H9 (cell line): ENCODE measurements at regions not wholly inside any gene's neighbourhood (a gene's known extent, or its start where the extent isn't known, plus 50 kb on each side); places are given as distances from the start of the nearest gene placed in this dataset.

Experiments
- DNase-seq: peaks from one replicate; pipeline ENCODE4 v3.0.0-alpha.2; 2017
- H2AFZ ChIP-seq: one replicate; pipeline ENCODE4 v1.6.1; 2013; ENCODE audit warnings: mild to moderate bottlenecking, low read length, control low read depth, moderate library complexity
- H2AK5ac ChIP-seq: 2 replicates; pipeline ENCODE4 v1.6.1; 2013; ENCODE audit warnings: low read length, control low read depth, mixed read lengths; ENCODE audit not compliant: insufficient read length
- H2BK120ac ChIP-seq: one replicate; pipeline ENCODE4 v1.6.1; 2013; ENCODE audit warnings: low read depth, mild to moderate bottlenecking, low read length, control low read depth, inconsistent platforms; ENCODE audit not compliant: poor library complexity, severe bottlenecking
- H2BK12ac ChIP-seq: 2 replicates; pipeline ENCODE4 v1.6.1; 2013; ENCODE audit warnings: low read length, control low read depth, mixed read lengths, low read depth; ENCODE audit not compliant: insufficient read length
- H2BK15ac ChIP-seq: 2 replicates; pipeline ENCODE4 v1.6.1; 2013; ENCODE audit warnings: low read depth, low read length, control low read depth
- H2BK20ac ChIP-seq: one replicate; pipeline ENCODE4 v1.6.1; 2013; ENCODE audit warnings: low read depth, mild to moderate bottlenecking, low read length, control low read depth, inconsistent platforms; ENCODE audit not compliant: poor library complexity, severe bottlenecking
- H2BK5ac ChIP-seq: 2 replicates; pipeline ENCODE4 v1.6.1; 2013; ENCODE audit warnings: low read length, control low read depth, mixed read lengths; ENCODE audit not compliant: insufficient read length
- H3K14ac ChIP-seq: 2 replicates; pipeline ENCODE4 v1.6.1; 2013; ENCODE audit warnings: low read length, control low read depth; ENCODE audit not compliant: insufficient read depth
- H3K18ac ChIP-seq: 2 replicates; pipeline ENCODE4 v1.6.1; 2013; ENCODE audit warnings: low read depth, mild to moderate bottlenecking, mixed read lengths, low read length, control low read depth; ENCODE audit not compliant: insufficient read length
- H3K23ac ChIP-seq: 2 replicates; pipeline ENCODE4 v1.6.1; 2013; ENCODE audit warnings: low read length, control low read depth, mixed read lengths, low read depth; ENCODE audit not compliant: insufficient read length
- H3K23me2 ChIP-seq: 2 replicates; pipeline ENCODE4 v1.6.1; 2013; ENCODE audit warnings: low read depth, mild to moderate bottlenecking, mixed read lengths, low read length, control low read depth; ENCODE audit not compliant: insufficient read length, poor library complexity, severe bottlenecking
- H3K27ac ChIP-seq: 2 replicates; pipeline ENCODE4 v1.5.1; 2013; ENCODE audit warnings: low read length, control low read depth, mixed read lengths, low read depth; ENCODE audit not compliant: insufficient read length
- H3K27me3 ChIP-seq: 2 replicates; pipeline ENCODE4 v1.6.1; 2013; ENCODE audit warnings: low read length, control low read depth, inconsistent platforms; ENCODE audit not compliant: insufficient read depth
- H3K4ac ChIP-seq: 2 replicates; pipeline ENCODE4 v1.6.1; 2013; ENCODE audit warnings: low read depth, mild to moderate bottlenecking, control low read depth, inconsistent platforms, low read length, moderate library complexity
- H3K4me1 ChIP-seq: 2 replicates; pipeline ENCODE4 v1.6.1; 2013; ENCODE audit warnings: low read length, control low read depth, inconsistent platforms; ENCODE audit not compliant: insufficient read depth
- H3K4me2 ChIP-seq: 2 replicates; pipeline ENCODE4 v1.6.1; 2013; ENCODE audit warnings: low read length, control low read depth, mixed read lengths; ENCODE audit not compliant: insufficient read length, insufficient read depth
- H3K56ac ChIP-seq: 2 replicates; pipeline ENCODE4 v1.6.1; 2013; ENCODE audit warnings: low read depth, mild to moderate bottlenecking, mixed read lengths, low read length, control low read depth; ENCODE audit not compliant: insufficient read length
- H3K79me1 ChIP-seq: 2 replicates; pipeline ENCODE4 v1.6.1; 2013; ENCODE audit warnings: low read depth, mild to moderate bottlenecking, moderate library complexity, low read length, control low read depth, inconsistent platforms; ENCODE audit not compliant: insufficient read depth, poor library complexity, severe bottlenecking
- H3K79me2 ChIP-seq: 2 replicates; pipeline ENCODE4 v1.6.1; 2013; ENCODE audit warnings: low read length, control low read depth, inconsistent platforms; ENCODE audit not compliant: insufficient read depth
- H3K9ac ChIP-seq: 2 replicates; pipeline ENCODE4 v1.6.1; 2013; ENCODE audit warnings: low read length, control low read depth, mixed read lengths; ENCODE audit not compliant: insufficient read length; ENCODE audit errors: extremely low read depth
- H3K9me3 ChIP-seq: one replicate; pipeline ENCODE4 v1.6.1; 2013; ENCODE audit warnings: low read depth, low read length, inconsistent platforms; ENCODE audit not compliant: control insufficient read depth
- H3T11ph ChIP-seq: one replicate; pipeline ENCODE4 v1.6.1; 2013; ENCODE audit warnings: mild to moderate bottlenecking, low read length, control low read depth, inconsistent platforms
- H4K20me1 ChIP-seq: one replicate; pipeline ENCODE4 v1.6.1; 2013; ENCODE audit not compliant: control insufficient read depth, insufficient read length, insufficient read depth
- H4K5ac ChIP-seq: 2 replicates; pipeline ENCODE4 v1.6.1; 2013; ENCODE audit warnings: low read depth, mild to moderate bottlenecking, mixed read lengths, low read length, control low read depth; ENCODE audit not compliant: insufficient read length
- H4K8ac ChIP-seq: replicated peaks from 2 replicates; pipeline ENCODE4 v1.6.1; 2013; ENCODE audit warnings: low read length, control low read depth, mixed read lengths, low read depth; ENCODE audit not compliant: insufficient read length
- H4K91ac ChIP-seq: 2 replicates; pipeline ENCODE4 v1.6.1; 2013; ENCODE audit warnings: low read depth, mild to moderate bottlenecking, moderate library complexity, mixed read lengths, low read length, control low read depth; ENCODE audit not compliant: insufficient read length
- H3K27ac Mint-ChIP-seq, 3 experiments: 2 replicates in 2 of 3; 3 replicates in 1 of 3; pipeline ENCODE4 v1.8.0; 2020 to 2021; ENCODE audit warnings: mixed read lengths in 3 of 3, mild to moderate bottlenecking in 1 of 3, moderate library complexity in 1 of 3
- H3K27me3 Mint-ChIP-seq: 2 replicates; pipeline ENCODE4 v1.8.0; 2021; ENCODE audit warnings: low read depth, mild to moderate bottlenecking, moderate library complexity, mixed read lengths
- H3K36me3 Mint-ChIP-seq, 3 experiments: 2 replicates in 2 of 3; 3 replicates in 1 of 3; pipeline ENCODE4 v1.8.0; 2020 to 2021; ENCODE audit warnings: low read depth in 3 of 3, mixed read lengths in 3 of 3; ENCODE audit not compliant: insufficient read depth in 1 of 3
- H3K4me1 Mint-ChIP-seq, 2 experiments: 2 replicates each; pipeline ENCODE4 v1.8.0; 2020; ENCODE audit warnings: mixed read lengths in 2 of 2
- H3K4me3 Mint-ChIP-seq, 2 experiments: 2 replicates in 1 of 2; 3 replicates in 1 of 2; pipeline ENCODE4 v1.8.0; 2020 to 2021; ENCODE audit warnings: mild to moderate bottlenecking in 2 of 2, mixed read lengths in 2 of 2, moderate library complexity in 1 of 2
- H3K9me3 Mint-ChIP-seq, 2 experiments: 2 replicates in 1 of 2; 3 replicates in 1 of 2; pipeline ENCODE4 v1.8.0; 2020; ENCODE audit warnings: mild to moderate bottlenecking in 2 of 2, mixed read lengths in 2 of 2, moderate library complexity in 1 of 2
- WGBS: extraction: QIAGEN DNeasy Blood & Tissue Kit; methylation state at CpG from one replicate; pipeline ENCODE4 v1.1.7; 2013; ENCODE audit warnings: missing lambda C conversion rate, low lambda C conversion rate, mixed read lengths; ENCODE audit not compliant: insufficient read length; ENCODE audit errors: extremely low coverage; 5-methylcytosine and 5-hydroxymethylcytosine counted together
- TF ChIP-seq, protein P1 (sequence below): fragments of 200-600 bp; sonication (generic); conservative IDR thresholded peaks from 3 replicates; pipeline ENCODE4 v1.8.0; 2021; ENCODE audit warnings: antibody characterized with exemption, mild to moderate bottlenecking

GRCh38 chr3:88628901-88629300 lies 478.5 kb upstream of the EPHA3 start:
- Mint-ChIP-seq H3K9me3 (no peaks in the 10 kb centered on the region; a peak in 1 of 5 replicates), H3K4me3 (no peak overlapping the region), H3K4me1 (no peaks in the 10 kb centered on the region), H3K27ac (no peak overlapping the region), H3K27me3 (no peaks in the 10 kb centered on the region), H3K36me3 (no peaks in the 10 kb centered on the region)
- Histone ChIP-seq H3K18ac (no peak overlapping the region), H2BK12ac (no peak overlapping the region), H3K4me1 (no peaks in the 10 kb centered on the region), H3K4ac (no peak overlapping the region), H2AK5ac (no peak overlapping the region), H3K14ac (no peak overlapping the region), H3K79me2 (no peaks in the 10 kb centered on the region), H3K56ac (no peak overlapping the region), H3T11ph (no peak overlapping the region), H4K8ac (no peak overlapping the region), H4K20me1 (no peaks in the 10 kb centered on the region), H3K79me1 (no peaks in the 10 kb centered on the region), H3K27ac (no peak overlapping the region), H4K91ac (no peak overlapping the region), H3K9ac (no peak overlapping the region), H2BK15ac (no peak overlapping the region), H3K23ac (no peak overlapping the region), H2BK20ac (no peak overlapping the region), H3K27me3 (no peaks in the 10 kb centered on the region), H3K9me3 (no peaks in the 10 kb centered on the region), H2BK5ac (no peak overlapping the region), H2AFZ (no peak overlapping the region), H3K23me2 (no peaks in the 10 kb centered on the region), H4K5ac (no peak overlapping the region), H3K4me2 (no peak overlapping the region), H2BK120ac (no peak overlapping the region)
- TF ChIP-seq, protein P1, sequence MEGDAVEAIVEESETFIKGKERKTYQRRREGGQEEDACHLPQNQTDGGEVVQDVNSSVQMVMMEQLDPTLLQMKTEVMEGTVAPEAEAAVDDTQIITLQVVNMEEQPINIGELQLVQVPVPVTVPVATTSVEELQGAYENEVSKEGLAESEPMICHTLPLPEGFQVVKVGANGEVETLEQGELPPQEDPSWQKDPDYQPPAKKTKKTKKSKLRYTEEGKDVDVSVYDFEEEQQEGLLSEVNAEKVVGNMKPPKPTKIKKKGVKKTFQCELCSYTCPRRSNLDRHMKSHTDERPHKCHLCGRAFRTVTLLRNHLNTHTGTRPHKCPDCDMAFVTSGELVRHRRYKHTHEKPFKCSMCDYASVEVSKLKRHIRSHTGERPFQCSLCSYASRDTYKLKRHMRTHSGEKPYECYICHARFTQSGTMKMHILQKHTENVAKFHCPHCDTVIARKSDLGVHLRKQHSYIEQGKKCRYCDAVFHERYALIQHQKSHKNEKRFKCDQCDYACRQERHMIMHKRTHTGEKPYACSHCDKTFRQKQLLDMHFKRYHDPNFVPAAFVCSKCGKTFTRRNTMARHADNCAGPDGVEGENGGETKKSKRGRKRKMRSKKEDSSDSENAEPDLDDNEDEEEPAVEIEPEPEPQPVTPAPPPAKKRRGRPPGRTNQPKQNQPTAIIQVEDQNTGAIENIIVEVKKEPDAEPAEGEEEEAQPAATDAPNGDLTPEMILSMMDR: no peak
- no CpG with 5 or more reads among the region's 4 CpGs for WGBS
- no peak for DNase-seq
